NCI-H128 (cell line): ENCODE measurements at regions not wholly inside any gene's neighbourhood (a gene's known extent, or its start where the extent isn't known, plus 50 kb on each side); places are given as distances from the start of the nearest gene placed in this dataset.
"Not testable (repeated sequence)": the region's sequence is repeated elsewhere in the genome, so short reads cannot be mapped to it uniquely, and the experiment has no call there.

Experiments used
- DNase-seq: peaks from one replicate; lab custom pipeline; 2025; ENCODE audit not compliant: unreplicated experiment; lab: John Stamatoyannopoulos, UW

GRCh38 chr11:45000918-45001317, 50.2 kb upstream of the TP53I11 start:
- no peak for DNase-seq

DNA sequence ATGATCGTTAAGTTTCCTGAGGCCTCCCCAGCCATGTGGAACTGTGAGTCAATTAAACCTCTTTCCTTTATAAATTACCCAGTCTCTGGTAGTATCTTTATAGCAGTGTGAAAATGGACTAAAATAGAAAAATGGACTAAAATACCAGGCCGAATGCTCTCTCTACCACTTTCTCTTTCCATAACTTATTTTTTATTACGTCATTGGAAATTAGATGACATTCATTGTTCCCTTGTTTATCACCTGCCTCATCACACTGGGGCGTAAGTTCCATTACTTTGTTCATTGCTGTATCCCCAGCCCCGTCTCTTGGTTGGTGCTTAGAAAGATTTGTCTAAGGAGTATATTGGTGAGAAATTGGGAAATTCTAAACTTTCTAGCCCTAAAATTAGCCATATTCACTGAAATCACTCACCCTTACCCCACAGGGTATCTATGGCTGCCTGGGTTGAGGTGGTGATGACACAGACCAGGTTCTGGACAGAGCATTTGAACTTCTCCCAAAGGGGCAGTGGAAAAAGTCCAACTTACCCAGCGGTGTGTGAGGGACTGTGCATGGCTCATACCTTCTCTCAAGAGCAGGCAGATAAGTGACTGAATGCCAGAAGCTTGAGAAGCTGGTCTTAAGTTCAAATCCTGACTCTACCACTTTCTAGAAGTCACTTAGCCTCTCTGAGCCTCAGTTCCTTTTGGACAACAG, 50.9 kb upstream of the TP53I11 start:
- no peak for DNase-seq

DNA sequence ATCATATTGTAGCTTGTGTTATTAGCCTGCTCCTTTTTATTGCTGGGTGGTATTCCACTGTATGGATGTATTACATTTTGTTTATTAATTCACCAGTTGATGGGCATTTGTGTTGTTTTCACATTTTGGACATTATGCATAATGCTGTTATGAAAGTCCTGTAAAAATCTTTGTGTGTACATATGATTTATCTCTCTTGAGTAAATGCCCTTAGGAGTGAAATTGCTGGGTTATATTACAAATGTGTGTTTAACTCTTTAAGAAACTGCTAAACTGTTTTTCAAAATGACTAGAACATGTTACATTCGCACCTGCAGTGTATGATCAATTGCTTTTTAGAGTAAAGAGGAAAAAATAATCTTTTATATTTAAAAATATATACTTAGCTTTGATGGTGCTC, 54.4 kb upstream of the TP53I11 start:
- no peak for DNase-seq

DNA sequence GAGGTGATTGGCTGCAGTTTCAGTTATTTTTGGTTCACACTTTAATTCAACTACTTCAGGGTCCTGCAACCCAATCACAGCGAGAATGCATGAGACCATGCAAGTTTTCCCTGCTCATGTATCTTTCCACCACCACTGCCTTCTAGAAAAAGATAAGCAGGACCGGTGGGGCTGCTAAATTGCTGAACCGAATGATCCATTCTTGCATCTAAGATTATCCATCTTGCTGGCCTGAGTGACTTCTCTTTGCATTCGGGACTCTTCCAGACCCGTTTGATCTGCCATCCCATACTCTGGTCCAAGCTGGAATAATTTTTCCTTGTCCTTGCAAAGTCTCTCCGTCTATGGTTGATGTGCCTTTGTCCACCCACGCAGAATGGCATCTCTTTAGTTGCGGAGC, 56.3 kb upstream of the TP53I11 start:
- DNase-seq, result no peak

DNA sequence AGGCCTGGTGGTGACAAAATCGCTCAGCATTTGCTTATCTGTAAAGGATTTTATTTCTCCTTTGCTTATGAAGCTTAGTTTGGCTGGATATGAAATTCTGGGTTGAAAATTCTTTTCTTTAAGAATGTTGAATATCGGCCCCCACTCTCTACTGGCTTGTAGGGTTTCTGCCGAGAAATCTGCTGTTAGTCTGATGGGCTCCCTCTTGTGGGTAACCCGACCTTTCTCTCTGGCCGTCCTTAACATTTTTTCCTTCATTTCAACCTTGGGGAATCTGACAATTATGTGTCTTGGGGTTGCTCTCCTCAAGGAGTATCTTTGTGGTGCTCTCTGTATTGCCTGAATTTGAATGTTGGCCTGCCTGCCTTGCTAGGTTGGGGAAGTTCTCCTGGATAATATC, 65.3 kb upstream of the TP53I11 start:
- DNase-seq, result not testable (repeated sequence)

GRCh38 chr11:45016446-45016845, 65.8 kb upstream of the TP53I11 start:
- DNase-seq, result not testable (repeated sequence)

DNA sequence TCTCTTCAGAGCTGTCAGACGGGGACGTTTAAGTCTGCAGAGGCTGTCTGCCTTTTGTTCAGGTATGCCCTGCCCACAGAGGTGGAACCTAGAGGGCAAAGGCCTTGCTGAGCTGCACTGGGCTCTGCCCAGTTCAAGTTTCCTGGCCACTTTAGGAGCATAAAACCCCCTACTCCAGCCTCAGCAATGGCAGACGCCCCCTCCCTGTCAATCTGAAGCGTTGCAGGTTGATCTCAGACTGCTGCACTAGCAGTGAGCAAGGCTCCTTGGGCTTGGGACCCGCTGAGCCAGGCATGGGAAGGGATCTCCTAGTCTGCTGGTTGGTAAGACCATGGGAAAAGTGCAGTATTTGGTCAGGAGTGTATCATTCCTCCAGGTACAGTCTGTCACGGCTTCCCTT, 66.6 kb upstream of the TP53I11 start:
- no peak for DNase-seq

- no peak for DNase-seq
These were observed 70.3 kb upstream of the TP53I11 start for GRCh38 chr11:45021001-45021400.

GRCh38 chr11:45021692-45022141, 71.0 kb upstream of the TP53I11 start:
- DNase-seq, result no peak

DNA sequence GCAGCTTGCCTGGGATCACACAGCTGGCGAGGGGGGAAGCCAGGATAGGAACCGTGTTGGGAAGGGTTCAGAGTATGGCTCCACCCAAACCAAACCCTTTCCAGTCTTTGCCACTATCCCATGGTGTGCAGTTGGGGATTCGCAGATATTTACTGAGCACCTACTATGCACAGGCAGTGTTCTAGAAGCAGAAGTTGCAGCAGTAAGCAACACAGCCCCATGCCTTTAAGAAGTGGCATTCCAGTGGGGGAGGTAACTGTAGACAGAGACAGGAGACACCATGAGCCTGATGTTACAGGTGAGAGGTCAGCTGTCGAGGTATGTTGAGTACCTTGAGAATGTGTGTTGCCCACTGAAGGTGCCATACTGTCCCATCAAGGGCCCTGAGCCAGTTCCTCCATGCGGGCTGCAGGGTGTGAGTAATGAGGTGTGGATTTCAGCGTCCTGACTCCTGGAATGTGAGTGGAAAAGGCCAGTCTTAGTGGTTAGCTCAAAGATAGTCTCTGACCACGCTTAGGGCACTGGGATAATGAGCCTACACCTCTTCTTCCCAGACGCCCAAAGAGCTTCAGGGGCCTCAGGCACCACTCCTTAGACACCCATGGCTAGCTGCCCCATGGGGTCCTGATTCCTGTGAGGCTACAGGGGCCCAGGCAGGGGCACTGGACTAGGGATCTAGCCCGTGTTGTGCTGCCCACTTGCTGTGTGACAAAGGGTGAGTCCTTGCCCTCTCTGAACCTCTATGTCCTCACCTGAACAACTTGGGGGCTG, 71.8 kb upstream of the TP53I11 start:
- DNase-seq, result no peak

DNA sequence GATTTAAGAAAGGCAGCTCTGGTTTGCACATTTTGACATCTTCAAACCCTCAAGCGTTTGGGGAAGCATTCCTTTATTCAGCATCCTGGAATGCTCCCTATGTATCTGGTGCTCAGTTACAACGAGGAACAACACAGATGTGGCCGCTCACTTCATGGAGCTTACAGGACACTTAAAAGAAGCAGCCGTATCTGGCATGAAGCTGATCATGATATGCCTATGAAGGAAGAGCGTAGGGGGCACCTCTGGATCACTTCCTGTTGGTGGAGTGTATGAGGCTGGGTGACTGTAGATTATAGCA, 72.3 kb upstream of the TP53I11 start:
- DNase-seq, result no peak

DNA sequence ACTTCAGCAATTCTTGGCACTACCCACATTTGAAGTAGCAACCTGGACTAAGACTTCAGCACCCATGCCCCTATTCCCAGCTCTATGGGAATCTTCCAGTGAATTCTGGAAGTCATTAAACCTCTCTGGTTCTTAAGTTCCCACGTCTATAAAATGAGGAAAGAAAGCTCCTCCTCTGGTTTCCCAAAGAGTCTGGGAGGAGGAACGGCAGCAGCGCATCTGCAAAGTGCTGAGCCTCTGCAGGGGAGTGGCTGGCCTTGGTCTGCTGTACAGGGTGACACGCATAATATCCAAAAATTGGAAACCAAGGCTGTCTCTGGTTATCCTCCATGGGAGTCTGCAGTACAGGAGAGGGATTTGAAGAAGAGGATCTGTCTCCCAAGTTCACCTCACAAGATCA, 73.6 kb upstream of the TP53I11 start:
- DNase-seq, result no peak

DNA sequence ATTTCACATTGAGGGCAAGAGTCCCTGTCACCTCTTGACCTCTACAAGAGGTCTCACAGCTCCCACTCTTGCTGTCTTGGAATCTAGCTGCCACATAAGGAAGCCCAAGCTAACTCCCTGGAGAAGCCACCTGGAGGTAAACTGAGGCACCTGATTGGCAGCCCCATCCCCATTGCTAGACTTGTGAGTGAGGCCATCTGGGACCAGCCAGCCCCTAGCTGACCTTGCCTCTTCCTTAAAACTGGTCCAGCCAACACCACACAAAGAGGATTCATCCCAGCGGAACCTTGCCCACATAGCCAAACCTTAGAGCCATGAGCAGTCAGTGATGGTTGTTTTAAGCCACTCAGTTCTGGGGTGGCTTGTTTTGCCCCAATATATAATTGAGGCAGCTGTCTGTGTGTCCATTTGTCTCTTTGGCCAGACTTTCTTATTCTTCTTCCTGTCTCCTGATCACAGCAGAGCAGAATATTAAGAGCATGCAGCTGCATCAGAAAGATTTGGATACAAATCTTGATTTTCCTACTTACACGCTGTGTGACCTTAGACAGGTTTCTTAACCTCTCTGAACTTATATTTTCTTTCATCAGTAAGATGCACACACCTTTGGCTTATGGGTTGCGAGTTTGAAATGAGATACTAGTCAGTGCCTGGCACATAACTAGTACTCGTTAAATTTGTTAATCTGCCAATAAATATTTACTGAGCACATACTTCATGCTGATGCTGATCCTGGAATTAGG, 74.3 kb upstream of the TP53I11 start:
- DNase-seq, result no peak

DNA sequence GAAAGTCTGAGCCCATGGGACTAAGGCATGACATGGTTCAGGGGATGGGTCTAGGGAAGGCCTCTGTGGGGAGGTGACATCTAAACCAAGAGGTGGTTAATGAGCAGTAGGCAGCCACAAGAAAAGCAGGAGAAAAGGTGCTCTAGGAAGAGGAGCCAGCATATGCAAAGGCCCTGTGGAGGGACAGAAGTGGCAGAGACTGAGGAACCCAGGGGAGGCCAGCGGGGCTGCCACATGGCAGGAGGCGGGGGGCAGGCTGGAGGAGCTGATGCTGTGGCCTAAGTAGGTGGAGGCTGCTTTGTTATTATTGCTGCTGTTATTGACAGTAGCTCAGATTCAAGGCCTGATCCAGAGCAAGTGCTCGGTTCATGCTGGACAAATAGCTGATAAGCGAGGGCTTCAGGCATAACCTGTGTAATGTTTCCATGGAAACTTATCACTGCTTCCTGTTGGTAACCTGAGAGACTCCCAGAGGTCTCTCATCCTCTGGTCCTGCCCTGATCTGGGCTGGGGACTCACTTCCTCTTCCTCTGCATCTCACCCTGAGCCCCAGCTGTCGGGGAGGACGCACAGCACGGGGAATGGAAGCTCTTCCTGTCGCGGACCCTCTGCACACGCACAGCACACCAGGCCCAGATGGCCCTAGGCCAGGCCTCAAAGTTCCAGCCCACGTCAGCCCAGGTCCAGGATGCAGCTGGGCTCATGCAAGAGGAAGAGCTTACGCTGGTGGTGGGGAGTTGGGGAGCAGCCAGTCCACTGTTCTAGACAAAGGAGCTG, 75.2 kb upstream of the TP53I11 start:
- no peak for DNase-seq

GRCh38 chr11:45026835-45027234, 76.2 kb upstream of the TP53I11 start:
- DNase-seq, result no peak

DNA sequence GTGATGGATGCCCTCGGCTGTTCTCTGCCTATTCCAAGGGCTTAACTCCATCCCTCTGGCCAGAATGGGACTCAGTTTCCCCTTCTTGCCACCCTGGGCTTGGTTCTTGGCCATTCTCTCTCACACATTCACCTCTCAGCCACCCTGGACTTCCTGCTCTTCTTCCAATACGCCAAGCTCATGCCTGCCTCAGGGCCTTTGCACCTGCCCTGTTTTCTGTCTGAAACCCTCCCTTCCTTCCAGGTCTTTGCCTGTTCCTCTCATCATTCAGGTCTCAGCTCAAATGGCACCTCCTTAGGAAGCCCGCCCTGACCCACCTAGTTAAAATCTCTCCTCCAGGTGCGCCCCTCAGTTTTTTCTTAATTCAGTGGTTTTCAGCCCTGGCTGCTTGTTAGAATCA, 76.6 kb upstream of the TP53I11 start:
- DNase-seq, result no peak

GRCh38 chr11:45028911-45029682, 78.4 kb upstream of the TP53I11 start:
- no peak for DNase-seq

DNA sequence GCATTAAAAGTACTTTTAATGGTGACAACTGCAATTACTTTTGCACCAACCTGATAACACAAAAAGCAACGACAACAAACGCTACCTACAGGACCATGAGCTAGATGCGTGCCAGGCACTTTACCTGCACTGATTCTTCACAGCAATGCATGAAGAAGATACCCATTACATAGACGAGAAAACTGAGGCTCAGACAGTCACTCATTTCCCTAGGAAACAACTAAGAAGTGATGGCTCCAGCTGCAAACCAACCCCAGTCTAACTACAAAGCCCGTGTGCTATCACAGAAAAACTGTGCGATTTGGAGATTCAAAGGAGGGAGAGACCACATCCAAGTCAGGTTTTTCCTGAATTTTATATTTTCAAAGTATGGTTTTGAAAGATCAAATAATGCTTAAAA, 80.1 kb upstream of the TP53I11 start:
- DNase-seq, result no peak

GRCh38 chr11:45031912-45032519, 81.3 kb upstream of the TP53I11 start:
- DNase-seq, result no peak

- DNase-seq, result no peak
These were observed 84.7 kb upstream of the TP53I11 start for GRCh38 chr11:45035413-45035812.
